ENCODE measurements at regions not wholly inside any gene's neighbourhood (a gene's known extent, or its start where the extent isn't known, plus 50 kb on each side); places are given as distances from the start of the nearest gene placed in this dataset.
"Not testable (repeated sequence)": the region's sequence is repeated elsewhere in the genome, so short reads cannot be mapped to it uniquely, and the experiment has no call there.

DNA sequence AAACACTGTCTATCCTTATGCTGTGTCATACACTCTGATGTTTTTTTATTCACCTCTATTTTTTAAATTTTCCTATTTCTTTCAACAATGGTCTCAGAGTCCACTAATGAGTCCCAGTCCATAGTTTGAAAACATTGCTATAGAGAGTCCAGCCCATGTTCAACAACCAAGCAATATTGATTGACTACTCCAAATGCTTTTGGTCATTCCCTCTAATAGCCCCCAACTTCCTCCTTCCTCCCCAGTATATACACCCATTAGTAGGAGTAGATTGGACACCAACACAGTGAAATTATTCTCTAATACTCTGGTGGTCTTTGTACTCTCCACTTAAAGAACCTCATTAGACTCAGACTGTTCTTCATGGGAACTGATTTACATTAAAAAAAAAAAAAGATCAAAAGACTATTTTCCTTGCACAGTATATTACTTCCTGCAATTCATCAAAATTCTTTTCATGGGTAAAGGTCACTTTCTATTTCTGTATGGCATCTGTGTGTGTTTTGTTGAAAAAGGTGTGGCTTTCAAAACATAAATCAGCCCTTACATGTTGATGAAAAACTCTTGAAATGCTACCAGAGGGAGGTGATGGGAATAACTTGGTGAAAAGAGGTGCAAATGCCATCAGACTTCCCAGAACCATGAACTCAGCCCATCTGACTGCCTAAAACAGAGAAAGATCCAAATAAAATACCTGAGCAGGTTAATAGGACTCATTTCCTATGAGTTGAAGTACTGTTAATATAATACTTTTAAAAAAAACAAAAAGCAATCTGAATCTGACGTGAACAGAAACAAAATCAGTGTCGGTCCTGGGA lies 250.3 kb upstream of the KLF3 start:
- intact Hi-C loops (cut with micrococcal nuclease) = no loop called here

DNA sequence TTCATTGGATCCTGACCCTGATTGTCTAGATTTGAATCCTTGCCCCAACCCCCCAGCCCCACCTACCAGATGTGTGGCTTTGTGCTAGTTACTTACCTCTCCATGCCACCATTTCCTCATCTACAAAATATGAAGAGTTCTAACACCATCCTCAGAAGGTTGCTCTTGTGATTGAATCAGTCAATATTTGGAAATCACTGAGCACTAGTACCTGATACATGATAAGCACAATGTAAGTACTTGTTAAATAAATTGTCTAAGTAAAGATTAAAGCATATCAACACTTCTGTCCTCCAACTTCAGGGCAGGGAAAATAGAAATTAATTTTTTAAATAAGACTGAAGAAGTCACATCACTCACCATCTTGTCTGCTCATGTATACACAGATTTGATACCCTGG lies 249.6 kb upstream of the KLF3 start:
- intact Hi-C loops (cut with micrococcal nuclease) = no loop called here

DNA sequence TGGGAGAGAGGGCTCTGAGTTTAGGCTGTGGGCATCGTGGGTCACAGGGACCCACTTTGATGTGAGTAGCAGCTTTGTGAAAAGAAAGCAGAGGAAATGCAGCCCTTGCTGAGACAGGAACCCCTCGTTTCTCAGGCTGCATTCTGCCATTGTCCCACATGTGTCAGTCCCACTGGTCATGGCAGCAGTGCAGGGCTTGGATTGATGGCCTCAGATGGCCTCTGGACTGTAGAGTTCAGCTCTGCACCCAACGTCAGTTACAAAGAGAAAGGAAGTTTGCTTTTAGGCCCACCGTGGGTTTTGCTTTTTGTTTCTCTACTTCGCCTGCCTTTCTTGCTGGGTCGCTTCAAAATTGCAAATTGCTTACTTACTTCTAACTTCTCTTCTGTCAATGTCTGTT lies 248.3 kb upstream of the KLF3 start:
- intact Hi-C loops (cut with micrococcal nuclease) = no loop called here

- intact Hi-C loops (cut with micrococcal nuclease) = no loop called here
These were observed 247.5 kb upstream of the KLF3 start for GRCh38 chr4:38416450-38417014.

- intact Hi-C loops (cut with micrococcal nuclease) = not testable (repeated sequence)
These were observed 243.7 kb upstream of the KLF3 start for GRCh38 chr4:38420254-38420653.

DNA sequence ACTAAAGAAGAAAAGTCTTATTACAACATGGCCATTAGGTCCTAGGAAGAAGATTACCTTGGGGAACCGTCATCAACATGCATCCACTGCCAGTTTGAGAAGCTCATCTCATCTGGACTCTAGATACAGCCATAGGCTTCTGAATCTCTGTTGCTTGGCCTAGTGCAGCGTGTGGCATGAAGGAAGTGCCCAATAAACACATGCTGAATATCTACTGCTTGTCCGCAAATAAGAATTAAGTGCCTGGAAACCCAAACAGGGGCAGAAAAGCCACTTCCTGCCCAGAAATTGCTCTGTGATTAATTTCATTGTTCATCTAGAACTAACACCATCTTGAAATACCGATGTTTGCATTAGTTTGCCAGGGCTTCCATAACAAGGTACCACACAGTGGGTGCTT lies 241.1 kb upstream of the KLF3 start:
- intact Hi-C loops (cut with micrococcal nuclease) = no loop called here

DNA sequence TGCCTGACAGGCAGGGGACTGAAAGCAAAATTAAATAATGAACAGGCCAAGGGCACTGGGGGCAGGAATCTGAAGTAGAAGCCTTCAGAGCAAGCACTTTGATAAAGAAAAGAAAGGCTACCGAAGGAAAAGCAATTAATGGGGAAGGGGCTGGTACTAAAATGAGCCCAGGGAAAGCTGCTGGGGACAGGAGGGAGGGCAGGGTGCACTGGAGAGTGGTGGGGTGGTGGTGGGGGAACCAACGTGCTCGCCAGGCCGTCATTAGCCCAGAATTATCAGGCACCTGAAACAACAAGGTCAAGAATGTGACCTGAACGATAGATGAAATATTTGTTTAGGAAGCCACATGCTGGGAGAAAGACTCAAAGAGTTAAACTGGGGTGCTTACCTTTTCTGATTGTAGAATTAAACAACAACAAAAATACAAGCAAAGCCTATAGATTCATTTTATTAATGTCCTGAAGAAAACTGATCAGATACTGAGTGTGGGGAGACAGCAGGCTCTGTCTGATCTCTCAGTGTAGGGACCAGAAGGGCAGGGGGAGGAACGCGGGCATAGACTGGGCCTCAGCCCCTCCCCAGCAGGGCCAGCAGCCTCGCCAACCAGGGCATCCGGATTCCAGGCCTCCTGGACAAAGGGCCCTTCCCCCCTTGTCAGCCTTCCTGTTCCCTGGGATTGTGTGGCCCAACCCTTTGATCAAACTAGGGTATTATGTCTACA lies 239.7 kb upstream of the KLF3 start:
- intact Hi-C loops (cut with micrococcal nuclease) = no loop called here

GRCh38 chr4:38426532-38426931 lies 237.5 kb upstream of the KLF3 start:
- intact Hi-C loops (cut with micrococcal nuclease) = no loop called here

GRCh38 chr4:38430841-38431240 lies 233.2 kb upstream of the KLF3 start:
- intact Hi-C loops (cut with micrococcal nuclease) = no loop called here

DNA sequence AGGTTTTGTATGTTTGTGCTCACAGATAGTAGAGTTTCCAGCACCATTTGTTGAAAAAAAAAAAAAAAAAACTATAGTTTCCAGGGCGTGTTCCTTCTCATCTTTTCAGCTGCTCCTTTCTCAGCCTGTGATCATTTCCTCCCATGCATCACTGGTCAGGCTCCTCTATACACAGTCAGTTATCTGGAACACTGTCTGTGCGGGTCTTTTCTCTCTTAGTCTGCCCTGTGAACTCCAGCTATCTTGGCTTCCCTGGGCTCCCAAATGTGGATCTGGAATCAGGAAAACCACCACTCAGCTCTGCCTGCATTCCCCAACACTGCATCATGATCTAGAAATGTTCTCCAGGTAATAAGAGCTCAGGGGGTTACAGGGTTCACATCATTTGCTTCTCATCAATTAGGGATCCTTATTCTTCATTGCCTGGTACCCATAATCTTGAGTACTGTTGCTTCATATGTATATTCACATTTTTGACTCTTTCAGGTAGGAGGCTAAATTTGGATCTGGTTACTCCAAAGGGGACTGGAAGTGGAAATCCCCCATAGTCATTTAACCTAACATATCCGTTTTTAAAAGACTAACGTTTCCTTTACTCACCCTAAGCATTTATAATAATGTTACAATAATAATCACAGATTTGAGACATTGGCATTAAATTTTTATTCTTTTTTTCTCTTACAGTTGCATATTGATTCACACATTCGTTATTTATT lies 221.8 kb upstream of the KLF3 start:
- intact Hi-C loops (cut with micrococcal nuclease) = no loop called here

- intact Hi-C loops (cut with micrococcal nuclease) = no loop called here
These were observed 214.4 kb upstream of the KLF3 start for GRCh38 chr4:38449506-38450174.

GRCh38 chr4:38452009-38452408 lies 212.0 kb upstream of the KLF3 start:
- intact Hi-C loops (cut with micrococcal nuclease) = no loop called here

DNA sequence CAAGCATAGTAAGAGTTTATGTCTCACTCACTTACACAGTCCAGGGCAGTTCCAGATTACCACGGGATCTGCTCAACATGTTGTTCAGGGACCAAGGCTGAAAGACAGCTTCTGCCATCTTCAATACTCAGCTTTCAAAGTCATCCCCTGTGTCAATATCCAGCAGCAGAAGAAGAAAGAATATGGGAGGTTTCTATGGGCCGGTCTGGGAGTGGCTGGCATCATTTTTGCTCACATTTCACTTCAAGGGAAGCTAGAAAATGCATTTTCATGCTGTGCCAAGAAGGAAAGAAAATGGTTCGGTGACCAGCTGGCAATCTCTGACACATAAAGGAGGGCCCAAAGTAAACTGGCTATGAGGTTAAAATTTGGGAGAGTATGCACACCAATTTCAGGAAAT lies 211.5 kb upstream of the KLF3 start:
- intact Hi-C loops (cut with micrococcal nuclease) = no loop called here

GRCh38 chr4:38453253-38453881 lies 210.6 kb upstream of the KLF3 start:
- intact Hi-C loops (cut with micrococcal nuclease) = no loop called here

GRCh38 chr4:38454284-38454683 lies 209.7 kb upstream of the KLF3 start:
- intact Hi-C loops (cut with micrococcal nuclease) = no loop called here

- intact Hi-C loops (cut with micrococcal nuclease) = loop anchor here (5.0 kb wide), 1 partner anchor 52 kb away; no protein-coding TSS in a partner anchor
These were observed 208.7 kb upstream of the KLF3 start for GRCh38 chr4:38455092-38455862.

DNA sequence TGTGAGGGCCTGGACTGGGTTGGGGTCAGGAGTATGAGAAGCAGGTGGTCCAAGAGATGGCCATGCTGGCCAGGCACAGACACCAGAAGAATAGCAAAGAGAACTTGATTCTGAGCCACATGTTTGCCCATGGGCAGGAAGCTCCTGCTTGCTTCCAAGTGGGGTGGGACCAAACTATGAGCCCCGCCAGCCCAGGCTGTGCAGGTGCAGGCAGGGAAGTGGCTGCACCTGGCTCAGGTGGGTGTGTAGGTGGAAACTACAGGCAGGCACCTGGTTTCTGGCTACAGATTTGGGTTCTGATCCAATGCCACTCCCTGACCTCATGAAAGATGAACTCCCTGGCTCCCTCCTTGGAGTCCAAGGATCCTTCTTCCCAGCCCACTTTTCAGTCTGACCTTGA lies 207.9 kb upstream of the KLF3 start:
- intact Hi-C loops (cut with micrococcal nuclease) = loop anchor here (5.0 kb wide), 1 partner anchor 51 kb away; no protein-coding TSS in a partner anchor

DNA sequence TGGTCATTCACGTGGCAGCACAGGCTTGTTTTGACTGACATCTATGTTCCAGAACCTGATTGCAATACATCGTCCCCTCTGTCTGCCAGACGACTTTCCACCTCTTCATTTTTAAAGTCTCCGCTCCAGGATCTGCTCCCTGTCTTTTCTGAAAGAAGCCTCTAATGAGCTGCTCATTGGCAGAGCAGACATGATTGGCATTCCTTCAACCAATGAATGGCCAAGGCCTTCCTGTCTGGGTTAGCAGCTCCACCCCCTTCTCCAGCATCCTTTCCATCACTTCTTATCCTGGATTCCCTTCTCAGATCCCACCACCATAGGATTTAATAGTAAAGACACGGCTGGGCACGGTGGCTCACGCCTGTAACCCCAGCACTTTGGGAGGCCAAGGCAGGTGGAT lies 202.7 kb upstream of the KLF3 start:
- intact Hi-C loops (cut with micrococcal nuclease) = no loop called here

GRCh38 chr4:38462367-38463055 lies 201.5 kb upstream of the KLF3 start:
- intact Hi-C loops (cut with micrococcal nuclease) = no loop called here

Measured in T-helper 2 cell treated with Interferon-gamma antibody and Interleukin-4, amounts not matched to agents 100 ng/mL and 5 ng/mL, for 36 hours (primary cell).